HG03280 (cell line): ENCODE measurements at regions not wholly inside any gene's neighbourhood (a gene's known extent, or its start where the extent isn't known, plus 50 kb on each side); places are given as distances from the start of the nearest gene placed in this dataset.

Experiments used
- ATAC-seq: cut with Tn5 transposase; IDR thresholded peaks from one replicate; pipeline ENCODE4 v1.9.1; 2021; ENCODE audit warnings: mild to moderate bottlenecking, moderate library complexity; ENCODE audit not compliant: unreplicated experiment

GRCh38 chr11:23232652-23233051 lies 372.4 kb upstream of the CCDC179 start:
- ATAC-seq: no peak

GRCh38 chr11:23233075-23233474 lies 372.8 kb upstream of the CCDC179 start:
- ATAC-seq: no peak

DNA sequence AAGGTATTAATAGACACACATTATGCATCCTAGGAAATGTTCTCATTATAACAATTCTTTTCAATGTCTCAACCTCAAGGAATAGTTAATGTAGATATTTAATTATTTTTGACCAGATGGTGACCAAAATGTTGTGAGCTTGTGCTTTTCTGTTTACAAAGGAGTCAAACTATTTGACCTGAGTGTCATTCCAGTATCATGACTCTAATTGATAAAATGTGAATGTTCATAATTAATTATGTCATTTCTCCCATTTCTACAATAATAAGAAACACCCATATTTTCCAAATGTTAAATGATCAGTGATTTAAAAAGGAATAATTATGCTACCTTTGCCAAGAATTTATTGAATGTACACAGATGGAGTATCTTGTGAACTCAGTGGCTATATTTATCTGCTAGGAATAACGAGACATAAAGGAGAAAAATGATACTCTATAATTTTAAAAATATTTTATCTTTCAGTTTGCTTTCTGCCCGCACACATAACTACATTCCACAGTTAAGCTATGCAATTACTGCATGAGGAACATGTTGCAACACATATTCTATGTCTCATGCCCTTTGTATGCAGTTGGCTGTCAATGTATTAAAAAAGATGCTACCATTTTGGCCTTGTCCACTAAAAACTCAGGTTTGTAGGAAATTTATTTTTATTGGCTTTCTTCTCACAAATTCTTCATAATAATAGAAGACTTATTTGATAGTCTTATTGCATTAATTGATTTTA lies 376.7 kb upstream of the CCDC179 start:
- ATAC-seq: no peak

DNA sequence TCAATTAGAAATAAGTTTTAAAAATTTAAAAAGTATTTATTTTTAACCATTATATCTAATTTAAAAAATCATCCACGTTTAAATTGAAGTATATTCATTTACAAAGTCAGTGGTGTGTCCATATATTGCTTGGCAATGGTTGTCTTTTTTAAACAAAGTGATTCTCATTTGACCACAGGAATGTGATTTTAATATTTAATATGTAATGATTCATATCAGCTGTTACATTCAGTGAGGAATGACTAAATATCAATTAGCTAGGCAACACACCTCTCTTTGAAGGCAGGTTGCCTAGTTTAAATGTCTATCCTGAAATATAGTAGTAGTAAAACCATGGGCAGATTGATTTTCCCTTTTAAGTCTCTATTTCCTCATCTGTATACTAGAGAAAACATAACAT lies 392.2 kb upstream of the CCDC179 start:
- ATAC-seq: no peak

DNA sequence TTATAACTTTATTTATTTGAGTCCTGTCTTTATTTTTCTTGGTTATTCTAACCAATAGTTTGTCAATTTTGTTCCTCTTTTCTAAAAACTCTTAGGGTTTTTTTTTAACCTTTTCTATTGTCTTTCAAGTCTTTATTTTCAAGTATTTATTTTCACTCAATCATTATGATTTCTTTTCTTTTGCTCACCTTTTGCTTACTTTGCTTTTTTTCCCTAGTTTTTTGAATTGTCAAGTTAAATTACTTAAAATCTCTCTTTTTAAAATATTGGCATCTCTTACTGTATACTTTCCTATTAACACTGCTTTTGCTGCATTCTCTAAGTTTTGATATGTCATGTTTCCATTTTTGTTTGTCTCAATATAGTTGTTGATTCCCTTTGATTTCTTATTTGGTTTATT lies 396.8 kb upstream of the CCDC179 start:
- ATAC-seq: no peak

- no peak for ATAC-seq
Observed at GRCh38 chr11:23257556-23257955, 397.3 kb upstream of the CCDC179 start.

GRCh38 chr11:23263466-23263865 lies 403.2 kb upstream of the CCDC179 start:
- ATAC-seq: no peak

- no peak for ATAC-seq
Observed at GRCh38 chr11:23272095-23272494, 411.8 kb upstream of the CCDC179 start.

- no peak for ATAC-seq
Observed at GRCh38 chr11:23278121-23278520, 417.8 kb upstream of the CCDC179 start.

- no peak for ATAC-seq
Observed at GRCh38 chr11:23280088-23280487, 419.8 kb upstream of the CCDC179 start.

DNA sequence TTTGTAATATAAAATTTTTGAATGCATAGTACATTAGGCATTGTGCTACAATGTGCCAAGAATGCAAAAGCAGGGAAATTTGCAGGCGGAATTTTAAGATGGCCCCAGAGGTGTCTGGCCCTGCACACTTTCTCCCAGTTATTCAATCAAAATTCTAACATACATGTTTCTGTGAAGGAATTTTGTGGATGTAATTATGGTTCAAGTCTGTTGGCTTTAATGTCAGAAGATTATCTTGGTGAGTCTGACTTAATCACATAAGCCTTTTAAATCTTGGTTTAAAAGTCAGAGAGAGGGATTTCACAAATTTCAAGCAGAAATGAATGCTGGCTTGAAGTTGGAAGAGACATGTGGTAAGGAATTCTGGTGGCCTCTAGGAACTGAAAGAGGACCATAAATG lies 423.4 kb upstream of the CCDC179 start:
- ATAC-seq: no peak

GRCh38 chr11:23284631-23285030 lies 424.4 kb upstream of the CCDC179 start:
- ATAC-seq: no peak

DNA sequence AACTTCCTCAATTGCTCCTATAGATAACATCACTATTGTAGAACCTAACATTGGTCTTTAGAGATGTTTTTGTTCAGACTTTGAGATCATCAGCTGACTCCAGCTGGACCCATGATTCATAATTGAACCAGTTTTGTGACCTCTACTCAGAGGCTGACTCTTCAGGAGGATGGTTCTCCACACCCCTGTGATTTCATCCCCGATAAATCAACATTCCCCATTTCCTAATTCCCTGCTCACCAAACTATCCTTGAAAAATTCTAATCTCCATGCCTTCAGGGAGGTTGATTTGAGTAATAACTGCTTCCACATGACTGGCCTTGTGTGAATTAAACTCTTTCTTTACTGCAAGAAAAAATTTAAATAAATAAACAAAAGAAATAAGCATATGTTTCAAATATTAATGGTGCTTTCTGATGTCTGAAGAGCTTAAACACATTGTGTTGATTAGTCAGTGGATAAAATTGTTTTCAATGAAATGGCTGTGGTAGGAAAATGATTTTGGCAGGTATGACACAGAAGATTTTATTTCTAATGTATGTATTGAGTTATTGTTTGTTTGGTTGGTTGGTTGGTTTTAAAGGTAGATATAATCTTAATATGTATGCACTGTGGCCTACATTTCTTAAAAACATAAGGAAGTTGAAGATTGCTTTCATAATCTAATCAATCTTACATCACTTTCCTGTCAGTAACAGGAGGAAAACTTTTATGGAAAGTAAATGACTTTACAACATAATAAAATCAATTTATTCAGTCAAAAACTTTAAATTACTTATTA lies 427.9 kb upstream of the CCDC179 start:
- no peak for ATAC-seq

DNA sequence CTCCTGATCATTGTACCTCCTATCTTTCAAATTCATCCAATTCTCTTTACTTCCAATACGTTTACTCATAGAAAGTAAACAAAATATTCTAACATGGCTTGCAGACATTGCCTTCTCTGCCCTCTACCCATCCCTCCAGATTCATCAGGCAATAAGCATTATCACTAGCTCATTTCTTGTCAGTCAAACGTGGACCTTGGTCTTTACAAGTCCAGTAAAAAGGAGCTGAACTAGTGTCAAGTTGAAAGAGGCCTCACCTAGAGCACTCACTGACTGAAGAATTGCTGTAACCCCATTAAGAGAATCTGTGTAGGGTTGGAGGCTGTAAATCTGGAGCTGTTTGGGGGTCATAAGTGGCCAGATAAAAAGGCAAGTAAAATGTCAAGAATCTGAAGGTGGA lies 435.0 kb upstream of the CCDC179 start:
- no peak for ATAC-seq

GRCh38 chr11:23308041-23308440 lies 447.8 kb upstream of the CCDC179 start:
- no peak for ATAC-seq

- ATAC-seq: no peak
Observed at GRCh38 chr11:23310276-23310675, 450.0 kb upstream of the CCDC179 start.

GRCh38 chr11:23311986-23312940 lies 452.0 kb upstream of the CCDC179 start:
- ATAC-seq: no peak

GRCh38 chr11:23313001-23313400 lies 452.7 kb upstream of the CCDC179 start:
- ATAC-seq: no peak

GRCh38 chr11:23314162-23314561 lies 453.9 kb upstream of the CCDC179 start:
- no peak for ATAC-seq

DNA sequence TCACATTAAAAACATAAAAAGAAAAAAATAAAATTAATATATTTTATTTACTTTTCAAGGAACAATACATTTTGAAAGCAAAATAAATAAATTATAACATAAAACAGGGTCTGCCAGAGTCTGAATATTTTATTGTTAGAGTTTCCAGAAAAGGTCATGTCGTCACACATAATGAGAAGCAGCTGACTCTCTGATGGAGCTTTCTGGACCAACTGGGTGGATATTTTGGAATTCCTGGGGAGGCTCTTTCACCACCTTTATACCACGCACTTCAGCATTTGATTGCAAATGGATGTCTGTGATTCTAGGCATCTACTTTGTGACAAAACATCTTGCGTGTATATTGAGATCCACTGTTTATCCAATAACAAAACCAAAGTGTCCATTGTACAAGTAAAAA lies 455.0 kb upstream of the CCDC179 start:
- no peak for ATAC-seq

- no peak for ATAC-seq
Observed at GRCh38 chr11:23317816-23318215, 457.5 kb upstream of the CCDC179 start.
